ENCODE measurements at regions not wholly inside any gene's neighbourhood (a gene's known extent, or its start where the extent isn't known, plus 50 kb on each side); places are given as distances from the start of the nearest gene placed in this dataset.

GRCh38 chr1:59079434-59080140, 217.3 kb upstream of the FGGY start:
- no peak for DNase-seq

DNA sequence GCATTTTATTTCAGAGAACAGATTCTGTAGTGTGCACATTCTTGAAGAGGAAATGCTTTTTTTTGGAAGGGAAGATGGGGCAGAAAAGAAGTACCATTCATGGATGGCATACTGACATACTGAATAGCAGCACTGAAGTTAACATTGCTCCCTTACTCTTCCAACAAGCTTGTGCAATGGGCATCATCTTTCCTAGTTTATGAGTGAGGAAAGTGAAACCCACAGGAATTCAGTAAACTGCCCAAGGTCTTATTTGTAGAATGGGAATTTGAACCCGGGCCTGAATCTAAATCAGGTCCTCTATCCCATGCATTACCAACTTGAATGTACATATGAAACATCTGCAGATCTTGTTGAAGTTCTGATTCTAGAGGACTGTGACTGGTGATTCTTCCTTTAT, 215.7 kb upstream of the FGGY start:
- no peak for DNase-seq

DNA sequence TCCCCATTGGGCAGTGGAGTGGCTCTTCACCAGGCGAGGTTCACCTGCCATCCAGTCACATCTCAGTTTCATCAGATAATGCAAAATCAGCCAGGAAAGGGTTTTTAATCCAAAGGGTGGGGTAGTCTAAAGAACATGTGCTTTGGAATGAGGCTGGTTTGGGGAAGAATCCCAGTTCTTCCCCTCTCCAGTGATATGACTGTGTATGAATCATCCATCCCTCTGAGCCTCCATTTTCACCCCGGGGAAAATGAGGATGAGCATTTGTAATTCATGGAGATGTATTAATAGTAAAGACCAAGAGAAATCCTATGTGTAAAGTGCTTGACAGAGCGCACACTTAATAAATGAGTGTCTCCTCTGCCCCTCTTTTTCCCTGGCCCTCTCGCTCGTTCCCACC, 215.1 kb upstream of the FGGY start:
- DNase-seq = no peak

- no peak for DNase-seq
Measured at GRCh38 chr1:59083946-59084865, 212.7 kb upstream of the FGGY start.

GRCh38 chr1:59085101-59085500, 211.8 kb upstream of the FGGY start:
- DNase-seq = no peak

GRCh38 chr1:59089036-59089798, 207.7 kb upstream of the FGGY start:
- no peak for DNase-seq

- no peak for DNase-seq
Measured at GRCh38 chr1:59089922-59090457, 206.9 kb upstream of the FGGY start.

DNA sequence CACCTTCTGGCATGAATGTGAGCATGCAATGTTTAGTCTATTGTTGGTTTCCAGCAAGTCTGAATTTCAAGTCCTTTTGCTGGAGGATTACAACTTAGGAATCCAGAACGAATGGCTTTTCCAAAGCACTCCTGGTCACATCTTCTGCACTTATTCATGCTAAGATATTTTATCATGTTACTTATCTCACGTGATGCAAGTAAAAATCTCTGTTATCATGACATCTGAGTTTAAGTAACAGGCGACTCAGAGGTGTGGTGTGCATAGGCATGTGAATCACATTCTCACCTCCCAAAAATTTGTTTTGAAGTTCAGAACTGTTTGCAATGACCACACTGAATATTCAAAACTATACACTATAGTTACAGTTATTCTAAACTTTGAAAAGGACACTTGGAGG, 204.8 kb upstream of the FGGY start:
- DNase-seq = no peak

DNA sequence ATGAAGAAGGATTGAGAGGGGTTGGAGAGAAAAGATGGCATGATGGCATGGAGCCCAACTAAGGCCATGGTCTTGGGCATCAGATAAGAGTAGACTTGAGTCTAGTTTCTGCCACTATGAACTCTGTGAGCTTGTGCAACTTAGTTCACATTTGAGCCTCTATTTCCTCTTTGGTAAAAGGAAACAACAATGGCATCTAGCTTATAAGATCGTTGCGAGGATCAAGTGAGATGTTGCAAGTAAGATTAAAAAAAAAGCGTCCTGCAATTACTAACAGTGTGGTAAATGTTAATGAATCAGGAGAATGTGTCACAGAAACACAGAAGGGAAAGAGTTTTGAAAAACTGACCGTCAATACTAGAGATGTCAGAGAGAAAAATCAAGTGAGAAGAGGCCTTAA, 202.9 kb upstream of the FGGY start:
- no peak for DNase-seq

DNA sequence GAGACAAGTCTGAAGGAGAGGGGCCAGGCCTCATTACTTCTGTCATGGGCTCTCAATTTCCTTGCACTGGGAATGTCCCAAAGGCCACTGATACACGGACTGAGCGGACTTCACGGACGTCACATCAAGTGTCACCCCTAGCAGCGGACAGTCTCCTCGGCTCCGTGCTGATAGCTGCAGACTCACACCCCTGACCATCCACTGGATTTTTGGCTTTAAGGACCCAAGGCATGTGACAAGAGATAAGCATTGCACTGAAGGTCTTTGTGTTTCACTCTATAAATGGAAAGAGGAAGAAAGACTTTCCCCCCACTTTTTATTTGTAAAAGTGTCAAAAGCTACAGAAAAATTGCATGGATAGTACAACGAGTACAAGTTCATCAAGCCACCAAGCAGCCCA, 200.4 kb upstream of the FGGY start:
- peak in 1 of 56 donors; percentile 7 for DNase-seq

DNA sequence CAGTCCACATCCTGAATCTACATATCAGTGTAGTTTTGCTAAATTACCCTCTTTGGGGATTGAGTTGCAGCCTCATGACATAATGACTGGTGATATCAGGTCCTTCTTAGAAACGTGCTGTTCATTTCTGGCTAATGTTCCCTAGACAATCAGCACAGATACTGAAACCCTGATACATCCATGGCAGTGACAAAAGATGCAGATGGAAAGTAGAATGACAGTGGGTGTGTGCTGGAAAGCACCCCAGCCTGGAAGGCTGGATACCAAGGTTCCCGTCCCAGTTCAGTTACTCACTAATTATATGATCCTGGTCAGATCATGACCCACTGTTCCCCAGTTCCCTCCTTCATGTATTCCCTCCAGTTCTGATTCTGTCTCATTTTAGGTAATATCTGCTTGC, 198.2 kb upstream of the FGGY start:
- no peak for DNase-seq

DNA sequence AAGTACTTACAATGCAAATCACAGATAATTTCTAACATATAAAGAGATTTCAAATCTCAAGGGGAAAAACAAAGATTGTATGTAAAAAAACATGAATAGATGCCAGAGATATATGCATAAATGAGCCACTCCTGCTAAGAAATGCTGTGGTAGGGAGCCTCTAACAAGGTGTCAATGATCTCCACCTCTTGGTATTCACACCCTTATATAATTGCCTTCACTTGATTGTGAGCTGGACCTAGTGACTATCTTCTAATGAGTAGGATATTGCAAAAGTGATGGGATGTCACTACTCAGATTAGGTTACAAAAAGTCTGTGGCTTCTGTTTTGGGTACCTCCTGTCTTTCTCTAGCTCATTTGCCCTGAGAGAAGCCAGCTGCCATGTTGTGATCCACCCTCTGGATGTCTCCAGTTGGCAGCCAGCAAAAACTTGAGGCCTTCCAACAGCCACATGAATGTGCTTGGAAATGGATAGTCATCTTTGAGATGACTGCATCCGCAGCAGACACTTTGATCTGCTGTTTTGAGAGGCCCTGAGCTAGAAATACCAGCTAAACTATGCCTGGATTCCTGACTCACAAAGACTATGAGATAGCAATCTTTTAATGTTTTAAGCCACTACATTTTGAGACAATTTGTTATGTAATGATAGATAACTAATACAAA, 196.1 kb upstream of the FGGY start:
- no peak for DNase-seq

DNA sequence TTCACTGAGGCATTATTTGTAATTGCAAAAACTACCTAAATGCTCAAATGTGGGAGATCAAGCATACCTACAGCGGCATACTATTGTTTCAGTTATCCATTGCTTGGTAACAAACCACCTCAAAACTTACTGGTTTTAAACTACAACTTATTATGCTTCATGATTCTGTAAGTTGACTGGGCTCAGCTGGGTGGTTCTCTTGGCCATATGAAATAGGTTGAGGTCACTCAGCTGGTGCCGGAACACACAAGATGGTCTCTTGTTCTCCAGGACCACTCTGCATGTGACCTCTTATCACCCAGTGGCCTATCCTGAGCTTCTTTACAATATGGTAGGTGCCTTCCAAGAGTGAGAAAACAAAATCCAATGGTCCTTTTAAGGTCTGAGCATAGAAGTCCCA, 195.4 kb upstream of the FGGY start:
- no peak for DNase-seq

DNA sequence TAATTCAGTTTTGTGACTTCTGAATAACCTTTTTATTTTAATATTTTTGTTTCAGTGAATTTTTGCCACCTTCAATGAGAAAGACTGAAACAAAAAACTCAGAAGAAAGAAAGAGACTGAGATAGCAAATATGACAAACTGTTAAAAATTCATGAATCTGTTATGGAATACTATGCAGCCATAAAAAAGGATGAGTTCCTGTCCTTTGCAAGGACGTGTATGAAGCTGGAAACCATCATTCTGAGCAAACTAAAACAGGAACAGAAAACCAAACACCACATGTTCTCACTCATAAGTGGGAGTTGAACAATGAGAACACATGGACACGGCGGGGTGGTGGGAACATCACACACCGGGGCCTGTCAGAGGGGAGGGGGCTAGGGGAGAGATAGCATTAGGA, 193.4 kb upstream of the FGGY start:
- DNase-seq = no peak

DNA sequence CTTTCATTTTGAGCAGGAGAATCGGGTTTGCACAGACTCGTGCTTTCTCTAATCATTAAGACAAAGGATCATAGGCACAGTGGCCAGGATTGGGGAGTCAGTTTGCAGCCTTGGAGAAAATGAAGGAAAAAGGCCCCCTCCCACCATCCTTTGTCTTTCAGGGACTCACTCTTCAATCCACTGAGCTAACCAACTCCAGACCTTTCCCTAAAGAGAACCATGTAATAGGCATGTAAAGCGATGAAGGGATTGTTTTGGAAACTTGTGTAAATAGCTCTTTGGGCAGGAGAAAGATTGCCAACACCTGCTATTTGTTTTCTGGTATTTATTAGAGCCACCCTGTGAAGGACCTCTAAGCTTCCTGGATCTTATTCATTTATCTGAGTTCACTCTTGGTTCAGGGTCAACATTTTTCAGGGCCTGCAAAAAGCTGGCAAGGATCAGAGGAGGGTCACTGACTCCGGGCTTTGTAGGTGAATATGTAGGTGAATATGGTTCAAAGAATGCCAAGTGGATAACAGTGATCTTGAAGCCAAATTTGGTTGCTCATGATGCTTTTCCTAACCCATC, 192.6 kb upstream of the FGGY start:
- no peak for DNase-seq

- DNase-seq = no peak
Measured at GRCh38 chr1:59105548-59106507, 191.1 kb upstream of the FGGY start.

DNA sequence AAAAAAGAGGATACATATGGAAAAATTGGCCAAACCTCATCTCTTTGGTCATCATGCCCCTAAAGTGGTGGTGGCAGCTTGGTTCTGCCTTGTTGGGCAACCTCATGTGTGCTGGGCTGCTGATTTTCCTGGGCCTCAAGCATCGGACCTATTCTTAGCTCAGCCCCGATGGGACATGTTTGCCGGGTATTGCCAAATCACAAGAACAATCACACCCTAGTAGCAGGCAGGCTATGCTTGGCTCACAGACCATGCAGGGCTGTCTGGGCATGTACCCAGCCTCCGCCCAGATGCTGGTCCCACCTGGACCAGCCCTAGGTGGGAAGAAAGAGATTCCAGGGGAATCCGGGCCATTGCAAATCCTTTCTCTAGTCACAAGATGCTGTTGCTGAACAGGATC, 189.4 kb upstream of the FGGY start:
- DNase-seq = peak in 5 of 56 donors; percentile 2 to 21 (median 6)

DNA sequence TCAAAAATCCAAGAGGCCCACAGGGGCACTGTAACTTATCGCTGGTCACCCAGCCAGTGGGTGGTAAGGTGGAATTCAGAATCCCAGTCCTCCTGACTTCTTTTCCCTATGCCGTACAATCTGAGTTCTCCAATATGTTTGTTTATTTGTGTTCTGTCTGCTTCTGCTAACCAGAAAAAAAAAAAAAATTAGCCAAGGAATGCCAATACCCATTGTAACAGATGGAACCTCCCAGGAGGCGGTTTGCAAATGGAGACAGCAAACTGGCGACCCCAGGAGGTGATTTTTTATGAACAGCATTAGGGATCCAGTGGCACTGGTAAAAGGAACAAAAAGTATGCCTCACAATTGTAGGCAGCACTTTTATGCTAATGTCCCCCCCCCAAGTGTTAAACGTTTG, 189.0 kb upstream of the FGGY start:
- no peak for DNase-seq

DNA sequence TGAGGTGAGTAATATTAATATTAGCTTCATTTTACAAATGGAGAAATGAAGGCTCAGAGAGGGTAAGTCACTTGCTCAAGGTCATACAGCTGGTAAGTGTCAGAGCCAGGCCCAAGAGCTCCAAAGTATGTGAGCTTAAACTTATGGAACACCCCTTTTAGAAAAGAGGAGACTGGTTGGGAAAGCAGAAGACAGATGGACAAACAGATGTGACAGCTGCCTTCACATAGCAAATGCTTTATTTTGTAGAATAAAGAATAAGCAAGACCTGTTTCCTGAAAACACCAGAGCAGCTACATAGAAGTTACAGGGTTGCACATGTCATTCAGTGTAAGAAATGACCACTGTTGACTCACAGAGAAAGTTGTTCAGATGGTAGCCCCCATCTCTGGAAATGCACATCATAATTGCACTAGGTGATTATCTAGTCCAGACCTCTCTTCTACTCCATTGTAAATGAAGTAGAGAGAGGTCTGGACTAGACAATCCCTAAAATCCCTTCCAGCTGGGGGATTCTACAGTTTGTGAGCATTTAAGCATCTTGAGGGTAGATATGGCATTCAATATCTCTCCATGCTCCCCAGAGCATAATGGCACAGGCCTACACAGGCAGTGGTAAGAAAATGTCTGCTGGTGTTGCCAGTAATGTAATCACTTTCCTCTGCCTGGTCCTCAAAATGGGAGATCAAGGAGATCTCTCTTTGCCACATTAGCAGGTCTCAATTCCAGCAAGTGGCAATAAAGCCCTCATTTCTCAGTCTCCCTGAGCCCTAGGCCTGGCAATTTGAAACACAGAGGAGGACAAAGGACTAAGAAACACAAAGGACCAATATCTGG, 188.2 kb upstream of the FGGY start:
- no peak for DNase-seq

All from amygdala (tissue), 56 donors.